GM18505 (cell line): ENCODE measurements at regions not wholly inside any gene's neighbourhood (a gene's known extent, or its start where the extent isn't known, plus 50 kb on each side); places are given as distances from the start of the nearest gene placed in this dataset.
"Not testable (repeated sequence)": the region's sequence is repeated elsewhere in the genome, so short reads cannot be mapped to it uniquely, and the experiment has no call there.

ENCODE experiments used
- ATAC-seq: cut with Tn5 transposase; IDR thresholded peaks from one replicate; pipeline ENCODE4 v1.9.1; 2021; ENCODE audit not compliant: unreplicated experiment
- POLR2A ChIP-seq: IDR thresholded peaks from 4 replicates; pipeline ENCODE4 v1.6.1; 2011; ENCODE audit warnings: borderline replicate concordance; ENCODE audit not compliant: insufficient read depth, insufficient read length; ENCODE audit errors: extremely low read depth

DNA sequence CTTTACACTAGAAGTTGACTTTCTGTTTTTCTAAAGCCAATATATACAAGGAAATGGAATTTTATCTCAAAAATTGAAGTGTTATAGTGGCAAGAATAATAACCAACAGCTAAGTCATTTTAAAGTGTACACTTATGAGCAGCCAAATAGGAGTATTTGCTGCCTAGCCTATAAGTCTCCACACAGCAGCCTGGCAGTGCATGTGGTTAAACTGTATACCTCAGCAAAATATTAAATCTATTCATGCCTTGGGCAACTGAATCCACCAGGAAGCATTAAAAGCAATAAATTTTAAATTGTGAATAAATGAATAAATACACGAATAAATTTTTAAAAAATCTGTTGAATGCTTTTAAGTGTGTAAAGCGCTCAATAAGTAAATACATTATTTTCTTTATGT is 432.4 kb upstream of the RORB start:
- no peak for TF ChIP-seq POLR2A
- ATAC-seq: no peak

DNA sequence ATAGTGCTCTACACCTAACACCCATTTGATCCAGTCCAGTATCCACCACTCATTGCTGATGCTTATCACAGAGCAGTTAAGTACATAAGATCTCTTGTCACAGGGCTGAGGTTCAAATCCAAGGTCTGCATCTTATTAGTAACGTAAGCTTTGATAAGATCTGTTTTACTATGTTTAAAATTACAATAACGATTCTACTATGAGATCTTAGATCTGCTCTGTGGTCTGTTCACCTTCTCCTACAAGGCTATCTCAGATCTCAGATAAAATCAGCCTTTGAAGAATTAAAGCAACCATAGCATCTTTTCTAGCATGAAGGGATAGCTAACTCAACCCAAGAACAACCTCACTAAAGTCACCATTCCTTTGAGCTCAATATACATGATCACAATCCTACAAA is 431.0 kb upstream of the RORB start:
- ATAC-seq: no peak
- no peak for TF ChIP-seq POLR2A

DNA sequence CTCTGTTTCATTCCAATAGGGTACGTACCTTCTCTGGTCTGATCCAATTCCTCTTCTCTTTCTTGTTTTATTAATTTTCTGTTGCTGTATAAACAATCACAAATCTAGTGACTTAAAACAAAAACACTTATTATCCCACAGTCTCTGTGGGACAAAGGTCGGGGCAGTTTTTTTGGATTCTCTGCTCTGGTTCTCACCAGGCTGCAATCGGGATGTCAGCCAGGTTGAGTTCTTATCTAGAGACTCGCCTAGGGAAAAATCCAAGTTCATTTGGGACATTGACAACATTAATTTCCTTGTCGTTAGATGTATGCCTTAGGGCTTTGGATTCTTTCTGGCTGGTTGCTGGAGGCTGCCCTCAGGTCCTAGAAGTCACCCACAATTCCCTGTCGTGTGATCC is 430.5 kb upstream of the RORB start:
- no peak for ATAC-seq
- TF ChIP-seq POLR2A: no peak

DNA sequence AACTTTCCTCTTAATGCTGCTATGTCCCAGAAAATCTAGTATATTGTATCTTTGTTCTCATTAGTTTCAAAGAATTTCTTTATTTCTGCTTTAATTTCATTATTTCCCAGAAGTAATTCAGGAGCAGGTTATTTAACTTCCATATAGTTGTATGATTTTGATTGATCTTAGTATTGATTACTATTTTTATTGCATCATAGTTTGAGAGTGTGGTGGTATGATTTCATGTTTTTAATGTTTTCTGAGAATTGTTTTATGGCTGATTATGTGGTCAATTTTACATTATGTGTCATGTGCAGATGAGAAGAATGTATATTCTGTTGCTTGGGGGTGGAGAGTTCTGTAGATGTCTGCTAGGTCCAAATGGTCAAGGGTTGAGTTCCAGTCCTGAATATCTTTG is 425.6 kb upstream of the RORB start:
- ATAC-seq: no peak
- no peak for TF ChIP-seq POLR2A

DNA sequence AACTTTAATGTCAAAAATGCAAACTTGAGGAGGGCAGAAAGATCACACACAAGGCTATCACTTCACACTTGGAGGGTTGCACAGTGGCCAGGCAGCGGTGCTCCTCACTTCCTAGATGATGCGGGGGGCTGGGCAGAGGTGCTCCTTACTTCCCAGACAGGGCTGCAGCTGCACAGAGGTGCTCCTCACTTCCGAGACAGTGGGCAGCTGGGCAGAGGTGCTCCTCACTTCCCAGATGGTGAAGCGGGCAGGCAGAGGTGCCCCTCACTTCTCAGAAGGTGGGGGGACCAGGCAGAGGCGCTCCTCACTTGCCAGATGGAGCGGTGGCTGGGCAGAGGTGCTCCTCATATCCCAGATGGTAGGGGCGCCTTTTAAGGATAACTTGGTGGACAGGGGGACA is 423.2 kb upstream of the RORB start:
- TF ChIP-seq POLR2A: no peak
- ATAC-seq: no peak

DNA sequence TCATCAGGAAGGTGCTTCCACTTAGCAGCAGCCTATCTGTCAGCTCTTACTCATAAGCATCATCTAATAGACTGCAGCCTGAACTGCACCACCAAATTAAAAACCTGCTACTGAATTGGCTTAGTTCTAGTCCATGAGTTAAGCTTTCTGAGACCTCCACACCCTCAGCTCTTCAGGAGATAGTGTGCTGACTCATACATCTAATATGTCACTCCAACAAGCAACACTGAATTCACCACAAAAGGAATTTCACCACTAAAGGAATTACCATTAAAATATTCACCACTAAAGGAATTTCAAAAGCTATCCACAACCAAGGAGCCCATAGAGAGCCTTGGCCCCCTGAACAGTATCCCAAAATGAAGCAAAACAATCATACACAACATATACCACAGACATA is 418.5 kb upstream of the RORB start:
- no peak for ATAC-seq
- no peak for TF ChIP-seq POLR2A

DNA sequence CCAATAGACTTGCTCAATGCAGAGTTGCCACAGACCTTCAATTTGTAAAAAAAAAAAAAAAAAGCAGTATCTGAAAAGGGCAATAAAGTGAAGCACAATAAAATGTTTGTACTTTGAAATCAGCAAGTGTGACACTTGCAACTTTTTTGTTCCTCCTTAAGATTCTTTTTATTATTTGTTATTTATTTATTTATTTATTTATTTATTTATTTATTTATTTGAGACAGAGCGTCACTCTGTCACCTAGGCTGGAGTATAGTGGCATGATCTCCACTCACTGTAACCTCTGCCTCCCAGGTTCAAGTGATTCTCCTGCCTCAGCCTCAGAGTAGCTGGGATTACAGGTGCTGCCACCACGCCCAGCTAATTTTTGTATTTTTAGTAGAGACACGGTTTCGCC is 416.5 kb upstream of the RORB start:
- ATAC-seq: not testable (repeated sequence)

DNA sequence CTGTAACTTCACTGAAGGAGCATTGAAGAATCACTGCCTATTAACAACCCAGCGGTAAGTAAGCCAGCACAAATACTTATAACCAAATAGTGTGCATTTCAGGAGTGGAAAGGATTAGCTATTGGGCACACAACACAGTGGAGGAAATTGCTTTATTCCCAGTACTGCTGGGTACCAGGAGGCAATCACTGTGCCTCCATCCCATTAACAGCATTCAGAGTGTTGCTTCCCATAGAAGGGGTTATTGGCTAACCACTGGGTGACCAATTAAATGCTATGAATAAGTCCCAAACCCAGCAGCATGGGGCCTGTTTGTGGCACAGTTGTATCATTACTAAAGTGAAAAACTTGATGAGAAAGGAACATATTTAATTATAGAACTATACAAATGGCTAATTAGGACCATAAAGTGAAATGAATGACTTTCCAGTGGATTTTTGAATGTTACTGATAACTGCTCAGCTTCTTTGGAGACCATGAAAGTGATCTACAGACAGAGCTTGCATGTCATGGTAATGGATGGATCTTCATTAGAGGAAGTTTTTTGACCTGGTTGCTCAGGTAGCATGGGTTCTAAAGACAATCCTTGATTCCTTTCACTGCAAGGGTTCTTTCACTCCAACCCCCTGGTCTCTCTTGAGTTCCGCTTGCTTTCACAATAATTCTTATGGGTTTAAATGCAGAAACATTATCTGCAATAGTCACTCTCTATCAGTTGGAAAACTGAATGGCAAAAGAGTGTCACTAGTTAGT is 413.3 kb upstream of the RORB start:
- ATAC-seq: no peak
- no peak for TF ChIP-seq POLR2A

DNA sequence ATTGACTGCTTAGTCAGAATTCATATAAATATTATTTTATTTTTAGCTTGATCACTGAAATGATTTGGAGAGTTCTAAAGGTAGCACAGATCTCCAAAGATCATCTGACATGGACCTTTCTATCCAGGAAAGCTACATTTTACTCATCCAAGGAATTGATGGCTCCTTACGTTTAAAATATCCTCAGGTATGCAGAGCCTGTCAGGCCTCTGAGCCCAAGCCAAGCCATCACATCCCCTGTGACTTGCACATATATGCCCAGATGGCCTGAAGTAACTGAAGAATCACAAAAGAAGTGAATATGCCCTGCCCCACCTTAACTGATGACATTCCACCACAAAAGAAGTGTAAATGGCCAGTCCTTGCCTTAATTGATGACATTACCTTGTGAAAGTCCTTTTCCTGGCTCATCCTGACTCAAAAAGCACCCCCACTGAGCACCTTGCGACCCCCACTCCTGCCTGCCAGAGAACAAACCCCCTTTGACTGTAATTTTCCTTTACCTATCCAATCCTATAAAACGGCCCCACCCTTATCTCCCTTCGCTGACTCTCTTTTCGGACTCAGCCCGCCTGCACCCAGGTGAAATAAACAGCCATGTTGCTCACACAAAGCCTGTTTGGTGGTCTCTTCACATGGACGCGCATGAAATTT is 411.6 kb upstream of the RORB start:
- ATAC-seq: not testable (repeated sequence)

DNA sequence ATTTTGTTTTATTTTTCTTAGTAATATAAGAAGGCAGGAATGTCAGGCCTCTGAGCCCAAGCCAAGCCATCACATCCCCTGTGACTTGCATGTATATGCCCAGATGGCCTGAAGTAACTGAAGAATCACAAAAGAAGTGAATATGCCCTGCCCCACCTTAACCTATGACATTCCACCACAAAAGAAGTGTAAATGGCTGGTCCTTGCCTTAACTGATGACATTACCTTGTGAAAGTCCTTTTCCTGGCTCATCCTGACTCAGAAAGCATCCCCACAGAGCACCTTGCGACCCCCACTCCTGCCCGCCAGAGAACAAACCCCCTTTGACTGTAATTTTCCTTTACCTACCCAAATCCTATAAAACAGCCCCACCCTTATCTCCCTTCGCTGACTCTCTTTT is 406.2 kb upstream of the RORB start:
- ATAC-seq: not testable (repeated sequence)

DNA sequence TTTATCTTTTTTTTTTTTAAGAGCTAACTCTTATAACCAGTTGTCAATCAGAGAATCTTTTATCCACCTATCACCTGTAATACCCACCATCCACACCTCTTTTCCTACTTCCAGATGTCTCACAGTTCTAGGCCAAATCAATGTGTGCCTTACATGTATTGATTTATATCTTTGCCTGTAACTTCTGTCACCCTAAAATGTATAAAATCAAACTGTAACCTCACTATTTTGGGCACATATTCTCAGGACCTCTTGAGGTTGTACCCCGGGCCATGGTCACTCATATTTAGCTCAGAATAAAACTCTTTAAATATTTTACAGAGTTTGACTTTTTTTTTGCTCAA is 404.7 kb upstream of the RORB start:
- TF ChIP-seq POLR2A: no peak
- ATAC-seq: no peak

DNA sequence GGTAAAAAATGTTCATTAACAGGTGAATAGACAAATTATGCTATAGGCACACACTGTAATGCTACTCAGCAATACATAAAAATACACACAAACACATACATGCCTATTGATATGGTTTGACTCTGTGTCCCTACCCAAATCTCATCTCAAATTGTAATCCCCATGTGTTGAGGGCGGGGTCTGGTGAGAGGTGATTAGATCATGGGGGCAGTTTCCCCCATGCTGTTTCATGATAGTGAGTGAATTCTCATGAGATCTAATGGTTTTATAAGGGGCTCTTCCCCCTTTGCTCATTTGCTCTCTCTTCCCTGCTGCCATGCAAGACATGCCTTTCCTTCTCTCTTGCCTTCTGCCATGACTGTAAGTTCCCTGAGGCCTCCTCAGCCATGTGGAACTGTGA is 403.1 kb upstream of the RORB start:
- not testable (repeated sequence) for ATAC-seq

DNA sequence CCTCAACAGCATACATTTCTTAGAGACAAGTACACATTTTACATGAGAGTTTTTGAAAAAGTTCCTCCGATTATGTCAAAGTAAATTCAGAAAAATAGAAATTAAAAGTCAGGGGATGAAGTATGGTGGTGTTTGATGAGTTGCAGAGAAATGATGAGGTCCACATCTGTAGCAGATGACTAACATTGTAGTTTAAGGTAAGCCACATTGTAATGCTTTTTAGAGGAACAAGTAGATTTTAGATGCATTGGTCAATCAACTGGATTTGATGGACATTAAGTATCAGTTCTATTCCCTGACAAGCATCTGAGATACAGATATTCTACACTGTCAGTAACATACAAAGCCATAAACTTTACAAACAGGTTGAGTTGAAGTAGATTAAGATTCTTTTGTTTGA is 402.4 kb upstream of the RORB start:
- ATAC-seq: no peak
- no peak for TF ChIP-seq POLR2A

DNA sequence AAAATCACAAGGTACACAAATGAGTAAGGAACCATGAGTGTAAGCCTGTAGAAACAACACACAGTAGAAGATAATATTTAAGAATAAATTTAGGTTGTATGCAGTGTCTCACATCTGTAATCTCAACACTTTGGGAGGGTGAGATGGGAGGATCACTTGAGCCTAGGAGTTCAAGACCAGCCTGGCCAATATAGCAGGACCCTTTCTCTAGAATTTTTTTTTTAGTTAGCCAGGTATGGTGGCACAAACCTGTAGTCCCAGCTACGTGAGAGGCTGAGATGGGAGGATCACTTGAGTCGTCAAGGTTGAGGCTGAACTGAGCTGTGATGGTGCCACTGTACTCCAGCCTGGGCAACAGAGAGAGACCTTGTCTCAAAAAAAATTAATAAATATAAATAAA is 401.2 kb upstream of the RORB start:
- TF ChIP-seq POLR2A: no peak
- ATAC-seq: no peak

DNA sequence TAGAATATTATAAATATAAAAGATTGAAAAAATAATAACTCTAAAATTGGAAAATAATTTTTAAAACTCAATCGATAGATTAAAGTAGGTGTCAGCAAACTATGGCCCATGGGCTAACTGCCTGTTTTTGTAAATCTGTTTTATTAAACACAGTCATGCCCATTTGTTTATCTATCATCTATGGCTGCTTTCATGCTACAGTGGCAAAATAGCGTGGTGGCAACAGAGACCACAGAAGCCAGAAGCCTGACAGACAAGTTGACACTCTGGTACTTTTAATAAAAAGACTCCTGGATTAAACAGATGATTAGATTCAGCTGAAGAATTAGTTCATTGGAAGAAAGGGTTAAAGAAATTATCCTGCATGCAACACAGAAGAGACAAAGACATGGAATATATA is 400.7 kb upstream of the RORB start:
- ATAC-seq: no peak
- no peak for TF ChIP-seq POLR2A
